ENCODE measurements at regions not wholly inside any gene's neighbourhood (a gene's known extent, or its start where the extent isn't known, plus 50 kb on each side); places are given as distances from the start of the nearest gene placed in this dataset.
"Not testable (repeated sequence)": the region's sequence is repeated elsewhere in the genome, so short reads cannot be mapped to it uniquely, and the experiment has no call there.

- H3K36me3 ChIP-seq; H3K9me3 ChIP-seq; H3K4me3 ChIP-seq; H3K27me3 ChIP-seq (replicated peaks in 1 of 7); intact Hi-C loops (cut with DNase I; ENCODE audit: low total_unique reads); H3K27ac ChIP-seq; DNase-seq; H3K4me1 ChIP-seq: not testable (repeated sequence)
- 67 to 92% (median 79%) methylated on average over 3 to 4 of the region's 4 CpGs for WGBS, 5 donors
These were observed 982.4 kb upstream of the DEFB115 start for GRCh38 chr20:30275073-30275472.

GRCh38 chr20:30281584-30282197, 975.8 kb upstream of the DEFB115 start:
- no peak overlapping the region for H3K4me3 ChIP-seq
- peaks cover 0 to 31% (median 0%) of the 10 kb centered on the region in 8 donors for H3K9me3 ChIP-seq
- H3K27ac ChIP-seq: no peak overlapping the region
- H3K36me3 ChIP-seq: no peaks in the 10 kb centered on the region
- 74 to 89% (median 82%) methylated on average over 31 to 41 of the region's 41 CpGs for WGBS, 5 donors
- no peak for DNase-seq
- H3K4me1 ChIP-seq: peaks cover 0 to 29% (median 0%) of the 10 kb centered on the region in 6 donors
- TF ChIP-seq POLR2AphosphoS5 (IDR thresholded peaks at IDR 0.05) (no peak), POLR2A (IDR thresholded peaks at IDR 0.05) (no peak)
- TF ChIP-seq, protein P1, sequence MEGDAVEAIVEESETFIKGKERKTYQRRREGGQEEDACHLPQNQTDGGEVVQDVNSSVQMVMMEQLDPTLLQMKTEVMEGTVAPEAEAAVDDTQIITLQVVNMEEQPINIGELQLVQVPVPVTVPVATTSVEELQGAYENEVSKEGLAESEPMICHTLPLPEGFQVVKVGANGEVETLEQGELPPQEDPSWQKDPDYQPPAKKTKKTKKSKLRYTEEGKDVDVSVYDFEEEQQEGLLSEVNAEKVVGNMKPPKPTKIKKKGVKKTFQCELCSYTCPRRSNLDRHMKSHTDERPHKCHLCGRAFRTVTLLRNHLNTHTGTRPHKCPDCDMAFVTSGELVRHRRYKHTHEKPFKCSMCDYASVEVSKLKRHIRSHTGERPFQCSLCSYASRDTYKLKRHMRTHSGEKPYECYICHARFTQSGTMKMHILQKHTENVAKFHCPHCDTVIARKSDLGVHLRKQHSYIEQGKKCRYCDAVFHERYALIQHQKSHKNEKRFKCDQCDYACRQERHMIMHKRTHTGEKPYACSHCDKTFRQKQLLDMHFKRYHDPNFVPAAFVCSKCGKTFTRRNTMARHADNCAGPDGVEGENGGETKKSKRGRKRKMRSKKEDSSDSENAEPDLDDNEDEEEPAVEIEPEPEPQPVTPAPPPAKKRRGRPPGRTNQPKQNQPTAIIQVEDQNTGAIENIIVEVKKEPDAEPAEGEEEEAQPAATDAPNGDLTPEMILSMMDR (IDR thresholded peaks at IDR 0.05 in 8 of 11, conservative IDR thresholded peaks at IDR 0.05 in 3 of 11): no peak
- no peaks in the 10 kb centered on the region for H3K27me3 ChIP-seq (replicated peaks in 1 of 7)
- intact Hi-C loops (cut with DNase I; ENCODE audit: low total_unique reads): no loop called here

DNA sequence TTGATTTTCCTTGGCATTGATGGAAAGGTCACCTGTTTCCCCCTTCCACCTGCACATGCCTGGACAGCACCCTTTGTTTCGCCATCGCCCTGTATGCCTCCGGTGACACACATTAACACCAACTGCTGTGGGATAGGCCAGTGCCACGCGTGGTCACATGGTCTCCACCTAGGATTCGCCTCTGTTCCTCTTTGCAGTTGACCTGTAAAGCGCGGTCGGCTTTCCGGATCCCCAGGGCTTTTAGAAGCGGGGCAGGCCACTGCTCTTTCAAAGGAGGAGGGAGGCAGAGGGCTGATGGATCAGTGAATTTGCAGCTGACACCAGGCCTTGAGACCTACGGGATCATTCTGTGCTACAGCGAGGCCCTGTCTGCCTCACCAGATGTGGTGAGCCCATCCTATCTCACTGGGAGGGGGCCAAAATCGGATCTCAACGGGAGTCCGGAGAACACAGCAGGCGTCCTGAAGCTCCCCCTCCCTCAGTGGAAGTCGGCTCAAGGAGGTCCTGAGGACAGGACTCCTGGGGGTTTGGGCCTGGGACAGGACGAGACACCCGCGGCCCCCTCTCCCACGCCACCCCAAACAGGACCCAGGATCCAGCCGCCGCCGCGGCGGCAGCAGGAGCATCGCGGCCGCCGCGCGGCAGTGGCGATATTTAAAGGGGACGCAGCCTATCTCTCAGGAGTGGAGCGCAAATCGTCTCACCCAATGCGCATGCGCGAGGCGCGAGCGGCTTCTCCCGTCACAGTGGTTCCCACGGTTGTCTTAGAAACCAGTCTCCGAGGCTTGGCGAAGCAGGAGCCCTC, 973.8 kb upstream of the DEFB115 start:
- intact Hi-C loops (cut with DNase I; ENCODE audit: low total_unique reads); H3K27me3 ChIP-seq (replicated peaks in 1 of 7); H3K36me3 ChIP-seq: not testable (repeated sequence)
- 5 to 60% (median 31%) methylated on average over 26 to 47 of the region's 47 CpGs for WGBS, 5 donors
- Histone ChIP-seq H3K9me3 (peaks cover 0 to 31% (median 0%) of the 10 kb centered on the region in 8 donors), H3K27ac (peak overlapping the region in 2 of 8 donors; percentile 76 to 79), H3K4me3 (peak overlapping the region in 5 of 8 donors; percentile 25 to 47 (median 36)), H3K4me1 (peaks cover 0 to 37% (median 0%) of the 10 kb centered on the region in 6 donors)
- peak; percentile 90 for DNase-seq
- TF ChIP-seq POLR2AphosphoS5 (IDR thresholded peaks at IDR 0.05): peak in 2 of 3 donors; percentile 35 to 74

GRCh38 chr20:30284281-30284905, 973.1 kb upstream of the DEFB115 start:
- Histone ChIP-seq H3K4me1 (peaks cover 0 to 42% (median 0%) of the 10 kb centered on the region in 6 donors), H3K9me3 (peaks cover 0 to 31% (median 0%) of the 10 kb centered on the region in 8 donors), H3K4me3 (peak overlapping the region in 5 of 8 donors; percentile 25 to 47 (median 36)), H3K27ac (peak overlapping the region in 2 of 8 donors; percentile 76 to 79), H3K27me3 (replicated peaks in 1 of 7) (no peaks in the 10 kb centered on the region), H3K36me3 (no peaks in the 10 kb centered on the region)
- TF ChIP-seq, protein P1 (IDR thresholded peaks at IDR 0.05 in 8 of 11, conservative IDR thresholded peaks at IDR 0.05 in 3 of 11): no peak
- TF ChIP-seq POLR2AphosphoS5 (IDR thresholded peaks at IDR 0.05) (no peak), POLR2A (IDR thresholded peaks at IDR 0.05) (no peak)
- intact Hi-C loops (cut with DNase I; ENCODE audit: low total_unique reads): no loop called here
- 48 to 85% (median 66%) methylated on average over 25 to 33 of the region's 33 CpGs for WGBS, 5 donors
- DNase-seq: no peak

DNA sequence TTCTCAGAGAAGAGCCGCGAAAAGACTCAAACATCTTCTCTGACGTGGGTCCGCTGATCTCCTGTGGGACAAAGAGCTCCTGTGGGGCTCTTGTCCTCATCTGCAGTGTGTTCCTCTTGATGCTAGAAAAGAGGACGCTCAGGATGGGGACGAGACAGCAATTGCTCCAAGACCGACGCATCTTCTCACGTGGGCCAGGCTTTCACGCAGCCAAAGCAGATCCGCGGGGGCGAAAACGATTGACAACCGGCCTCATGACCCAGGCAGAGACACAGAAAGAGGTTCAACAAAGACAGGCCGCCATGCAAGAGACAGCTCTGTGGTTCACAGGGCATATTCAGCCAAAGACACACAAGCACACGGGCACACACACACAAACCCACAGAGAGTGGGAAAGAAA, 971.8 kb upstream of the DEFB115 start:
- no peaks in the 10 kb centered on the region for H3K36me3 ChIP-seq
- TF ChIP-seq, protein P1 (IDR thresholded peaks at IDR 0.05 in 8 of 11, conservative IDR thresholded peaks at IDR 0.05 in 3 of 11): no peak
- TF ChIP-seq POLR2A (IDR thresholded peaks at IDR 0.05) (no peak), POLR2AphosphoS5 (IDR thresholded peaks at IDR 0.05) (no peak)
- 87 to 96% (median 91%) methylated on average over 17 of the region's 17 CpGs for WGBS, 5 donors
- intact Hi-C loops (cut with DNase I; ENCODE audit: low total_unique reads): no loop called here
- H3K27me3 ChIP-seq (replicated peaks in 1 of 7): no peaks in the 10 kb centered on the region
- H3K27ac ChIP-seq: no peak overlapping the region
- H3K9me3 ChIP-seq: peaks cover 0 to 40% (median 0%) of the 10 kb centered on the region in 8 donors
- peaks cover 0 to 50% (median 0%) of the 10 kb centered on the region in 6 donors for H3K4me1 ChIP-seq
- no peak overlapping the region for H3K4me3 ChIP-seq
- no peak for DNase-seq

All from spleen (tissue), 11 donors.